H9 (cell line): ENCODE measurements at regions not wholly inside any gene's neighbourhood (a gene's known extent, or its start where the extent isn't known, plus 50 kb on each side); places are given as distances from the start of the nearest gene placed in this dataset.
A peak's percentile ranks its signal among the peaks of the same experiment; 100 is the strongest.

Experiments used
- DNase-seq: peaks from one replicate; pipeline ENCODE4 v3.0.0-alpha.2; 2017
- H2AFZ ChIP-seq: one replicate; pipeline ENCODE4 v1.6.1; 2013; ENCODE audit warnings: mild to moderate bottlenecking, low read length, control low read depth, moderate library complexity
- H2AK5ac ChIP-seq: 2 replicates; pipeline ENCODE4 v1.6.1; 2013; ENCODE audit warnings: low read length, control low read depth, mixed read lengths; ENCODE audit not compliant: insufficient read length
- H2BK120ac ChIP-seq: one replicate; pipeline ENCODE4 v1.6.1; 2013; ENCODE audit warnings: low read depth, mild to moderate bottlenecking, low read length, control low read depth, inconsistent platforms; ENCODE audit not compliant: poor library complexity, severe bottlenecking
- H2BK12ac ChIP-seq: 2 replicates; pipeline ENCODE4 v1.6.1; 2013; ENCODE audit warnings: low read length, control low read depth, mixed read lengths, low read depth; ENCODE audit not compliant: insufficient read length
- H2BK15ac ChIP-seq: 2 replicates; pipeline ENCODE4 v1.6.1; 2013; ENCODE audit warnings: low read depth, low read length, control low read depth
- H2BK20ac ChIP-seq: one replicate; pipeline ENCODE4 v1.6.1; 2013; ENCODE audit warnings: low read depth, mild to moderate bottlenecking, low read length, control low read depth, inconsistent platforms; ENCODE audit not compliant: poor library complexity, severe bottlenecking
- H2BK5ac ChIP-seq: 2 replicates; pipeline ENCODE4 v1.6.1; 2013; ENCODE audit warnings: low read length, control low read depth, mixed read lengths; ENCODE audit not compliant: insufficient read length
- H3K14ac ChIP-seq: 2 replicates; pipeline ENCODE4 v1.6.1; 2013; ENCODE audit warnings: low read length, control low read depth; ENCODE audit not compliant: insufficient read depth
- H3K18ac ChIP-seq: 2 replicates; pipeline ENCODE4 v1.6.1; 2013; ENCODE audit warnings: low read depth, mild to moderate bottlenecking, mixed read lengths, low read length, control low read depth; ENCODE audit not compliant: insufficient read length
- H3K23ac ChIP-seq: 2 replicates; pipeline ENCODE4 v1.6.1; 2013; ENCODE audit warnings: low read length, control low read depth, mixed read lengths, low read depth; ENCODE audit not compliant: insufficient read length
- H3K23me2 ChIP-seq: 2 replicates; pipeline ENCODE4 v1.6.1; 2013; ENCODE audit warnings: low read depth, mild to moderate bottlenecking, mixed read lengths, low read length, control low read depth; ENCODE audit not compliant: insufficient read length, poor library complexity, severe bottlenecking
- H3K27ac ChIP-seq: 2 replicates; pipeline ENCODE4 v1.5.1; 2013; ENCODE audit warnings: low read length, control low read depth, mixed read lengths, low read depth; ENCODE audit not compliant: insufficient read length
- H3K27me3 ChIP-seq: 2 replicates; pipeline ENCODE4 v1.6.1; 2013; ENCODE audit warnings: low read length, control low read depth, inconsistent platforms; ENCODE audit not compliant: insufficient read depth
- H3K4ac ChIP-seq: 2 replicates; pipeline ENCODE4 v1.6.1; 2013; ENCODE audit warnings: low read depth, mild to moderate bottlenecking, control low read depth, inconsistent platforms, low read length, moderate library complexity
- H3K4me1 ChIP-seq: 2 replicates; pipeline ENCODE4 v1.6.1; 2013; ENCODE audit warnings: low read length, control low read depth, inconsistent platforms; ENCODE audit not compliant: insufficient read depth
- H3K4me2 ChIP-seq: 2 replicates; pipeline ENCODE4 v1.6.1; 2013; ENCODE audit warnings: low read length, control low read depth, mixed read lengths; ENCODE audit not compliant: insufficient read length, insufficient read depth
- H3K56ac ChIP-seq: 2 replicates; pipeline ENCODE4 v1.6.1; 2013; ENCODE audit warnings: low read depth, mild to moderate bottlenecking, mixed read lengths, low read length, control low read depth; ENCODE audit not compliant: insufficient read length
- H3K79me1 ChIP-seq: 2 replicates; pipeline ENCODE4 v1.6.1; 2013; ENCODE audit warnings: low read depth, mild to moderate bottlenecking, moderate library complexity, low read length, control low read depth, inconsistent platforms; ENCODE audit not compliant: insufficient read depth, poor library complexity, severe bottlenecking
- H3K79me2 ChIP-seq: 2 replicates; pipeline ENCODE4 v1.6.1; 2013; ENCODE audit warnings: low read length, control low read depth, inconsistent platforms; ENCODE audit not compliant: insufficient read depth
- H3K9ac ChIP-seq: 2 replicates; pipeline ENCODE4 v1.6.1; 2013; ENCODE audit warnings: low read length, control low read depth, mixed read lengths; ENCODE audit not compliant: insufficient read length; ENCODE audit errors: extremely low read depth
- H3K9me3 ChIP-seq: one replicate; pipeline ENCODE4 v1.6.1; 2013; ENCODE audit warnings: low read depth, low read length, inconsistent platforms; ENCODE audit not compliant: control insufficient read depth
- H3T11ph ChIP-seq: one replicate; pipeline ENCODE4 v1.6.1; 2013; ENCODE audit warnings: mild to moderate bottlenecking, low read length, control low read depth, inconsistent platforms
- H4K20me1 ChIP-seq: one replicate; pipeline ENCODE4 v1.6.1; 2013; ENCODE audit not compliant: control insufficient read depth, insufficient read length, insufficient read depth
- H4K5ac ChIP-seq: 2 replicates; pipeline ENCODE4 v1.6.1; 2013; ENCODE audit warnings: low read depth, mild to moderate bottlenecking, mixed read lengths, low read length, control low read depth; ENCODE audit not compliant: insufficient read length
- H4K8ac ChIP-seq: replicated peaks from 2 replicates; pipeline ENCODE4 v1.6.1; 2013; ENCODE audit warnings: low read length, control low read depth, mixed read lengths, low read depth; ENCODE audit not compliant: insufficient read length
- H4K91ac ChIP-seq: 2 replicates; pipeline ENCODE4 v1.6.1; 2013; ENCODE audit warnings: low read depth, mild to moderate bottlenecking, moderate library complexity, mixed read lengths, low read length, control low read depth; ENCODE audit not compliant: insufficient read length
- H3K27ac Mint-ChIP-seq, 3 experiments: 2 replicates in 2 of 3; 3 replicates in 1 of 3; pipeline ENCODE4 v1.8.0; 2020 to 2021; ENCODE audit warnings: mixed read lengths in 3 of 3, mild to moderate bottlenecking in 1 of 3, moderate library complexity in 1 of 3
- H3K27me3 Mint-ChIP-seq: 2 replicates; pipeline ENCODE4 v1.8.0; 2021; ENCODE audit warnings: low read depth, mild to moderate bottlenecking, moderate library complexity, mixed read lengths
- H3K36me3 Mint-ChIP-seq, 3 experiments: 2 replicates in 2 of 3; 3 replicates in 1 of 3; pipeline ENCODE4 v1.8.0; 2020 to 2021; ENCODE audit warnings: low read depth in 3 of 3, mixed read lengths in 3 of 3; ENCODE audit not compliant: insufficient read depth in 1 of 3
- H3K4me1 Mint-ChIP-seq, 2 experiments: 2 replicates each; pipeline ENCODE4 v1.8.0; 2020; ENCODE audit warnings: mixed read lengths in 2 of 2
- H3K4me3 Mint-ChIP-seq, 2 experiments: 2 replicates in 1 of 2; 3 replicates in 1 of 2; pipeline ENCODE4 v1.8.0; 2020 to 2021; ENCODE audit warnings: mild to moderate bottlenecking in 2 of 2, mixed read lengths in 2 of 2, moderate library complexity in 1 of 2
- H3K9me3 Mint-ChIP-seq, 2 experiments: 2 replicates in 1 of 2; 3 replicates in 1 of 2; pipeline ENCODE4 v1.8.0; 2020; ENCODE audit warnings: mild to moderate bottlenecking in 2 of 2, mixed read lengths in 2 of 2, moderate library complexity in 1 of 2
- CTCF ChIP-seq: fragments of 200-600 bp; sonication (generic); conservative IDR thresholded peaks from 3 replicates; pipeline ENCODE4 v1.8.0; 2021; ENCODE audit warnings: antibody characterized with exemption, mild to moderate bottlenecking

- H3T11ph ChIP-seq, result no peak overlapping the region
- no peak overlapping the region for H4K91ac ChIP-seq
- H4K20me1 ChIP-seq, result no peaks in the 10 kb centered on the region
- no peaks in the 10 kb centered on the region for H3K4me1 ChIP-seq
- no peak overlapping the region for H3K56ac ChIP-seq
- TF ChIP-seq CTCF, result peak; percentile 39; the same call in 2 of the 3 replicates
- no peak overlapping the region for H3K27ac ChIP-seq
- H4K8ac ChIP-seq, result no peak overlapping the region
- no peak overlapping the region for H3K4me2 ChIP-seq
- H3K9me3 ChIP-seq, result no peaks in the 10 kb centered on the region
- no peak overlapping the region for H3K23ac ChIP-seq
- H2BK120ac ChIP-seq, result no peak overlapping the region
- H2AFZ ChIP-seq, result no peak overlapping the region
- no peak overlapping the region for H3K18ac ChIP-seq
- H3K36me3 Mint-ChIP-seq, result peaks cover 0 to 5% (median 3%) of the 10 kb centered on the region in 3 experiments; a peak in 1 of 7 replicates
- H3K4ac ChIP-seq, result no peak overlapping the region
- no peak overlapping the region for H2BK15ac ChIP-seq
- no peak overlapping the region for H4K5ac ChIP-seq
- H2BK20ac ChIP-seq, result no peak overlapping the region
- H3K9me3 Mint-ChIP-seq, result peaks cover 0 to 7% of the 10 kb centered on the region in 2 experiments; a peak in 2 of 5 replicates
- no peak overlapping the region for H3K4me3 Mint-ChIP-seq
- no peak overlapping the region for H3K27ac Mint-ChIP-seq
- H3K23me2 ChIP-seq, result no peaks in the 10 kb centered on the region
- H3K14ac ChIP-seq, result no peak overlapping the region
- H2AK5ac ChIP-seq, result no peak overlapping the region
- DNase-seq, result no peak
- no peak overlapping the region for H2BK5ac ChIP-seq
- no peak overlapping the region for H2BK12ac ChIP-seq
- H3K9ac ChIP-seq, result no peak overlapping the region
- peaks cover 8 to 10% of the 10 kb centered on the region in 2 experiments for H3K4me1 Mint-ChIP-seq
- H3K79me1 ChIP-seq, result no peaks in the 10 kb centered on the region
- no peaks in the 10 kb centered on the region; the same call in none of the 2 replicates for H3K27me3 Mint-ChIP-seq
- no peaks in the 10 kb centered on the region for H3K27me3 ChIP-seq
- H3K79me2 ChIP-seq, result no peaks in the 10 kb centered on the region
Observed at GRCh38 chr5:71836084-71836483, 117.0 kb downstream of the CARTPT start.
